ENCODE measurements at regions not wholly inside any gene's neighbourhood (a gene's known extent, or its start where the extent isn't known, plus 50 kb on each side); places are given as distances from the start of the nearest gene placed in this dataset.

DNA sequence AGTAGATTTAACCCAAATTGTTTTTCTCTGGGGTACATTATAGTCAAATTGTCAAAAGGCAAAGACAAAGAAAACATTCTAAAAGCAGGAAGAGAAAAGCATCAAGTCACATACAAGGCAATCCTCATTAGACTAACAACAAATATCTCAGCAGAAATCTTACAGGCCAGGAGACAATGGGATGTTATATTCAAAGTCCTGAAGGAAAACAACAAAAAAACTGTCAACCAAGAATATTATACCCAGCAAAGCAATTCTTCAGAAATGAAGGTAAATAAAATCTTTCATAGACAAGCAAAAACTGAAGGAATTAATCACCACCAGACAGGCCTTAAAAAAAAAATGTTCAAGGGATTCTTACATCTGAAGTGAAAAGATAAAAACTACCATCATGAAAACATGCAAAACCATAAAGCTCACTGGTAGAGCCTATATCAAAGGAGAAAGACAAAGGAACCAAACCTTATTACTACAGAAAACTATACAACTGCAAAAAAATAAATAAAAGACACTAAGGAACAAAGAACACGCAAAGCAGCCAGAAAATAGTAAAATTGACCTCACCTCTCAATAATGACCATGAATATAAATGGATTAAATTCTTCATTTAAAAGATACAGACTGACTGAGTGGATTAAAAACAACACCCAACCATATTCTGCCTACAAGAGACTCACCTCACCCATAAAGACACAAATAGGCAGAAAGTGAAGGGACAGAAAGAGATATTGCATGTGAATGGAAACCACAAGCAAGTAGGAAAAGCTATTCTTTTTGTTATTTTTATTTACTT lies 113.8 kb upstream of the ZC3H11B start:
- no peak for TF ChIP-seq CTCF (IDR thresholded peaks at IDR 0.05; ENCODE audit: low read depth, low read length)
- H3K4me3 ChIP-seq (ENCODE audit: low read depth, low read length) = no peak overlapping the region

- H3K4me3 ChIP-seq (ENCODE audit: low read depth, low read length) = no peak overlapping the region
- TF ChIP-seq CTCF (IDR thresholded peaks at IDR 0.05; ENCODE audit: low read depth, low read length) = no peak
Measured at GRCh38 chr1:219724440-219724839, 111.5 kb upstream of the ZC3H11B start.

- TF ChIP-seq CTCF (IDR thresholded peaks at IDR 0.05; ENCODE audit: low read depth, low read length) = no peak
- no peak overlapping the region for H3K4me3 ChIP-seq (ENCODE audit: low read depth, low read length)
Measured at GRCh38 chr1:219717536-219717935, 104.6 kb upstream of the ZC3H11B start.

DNA sequence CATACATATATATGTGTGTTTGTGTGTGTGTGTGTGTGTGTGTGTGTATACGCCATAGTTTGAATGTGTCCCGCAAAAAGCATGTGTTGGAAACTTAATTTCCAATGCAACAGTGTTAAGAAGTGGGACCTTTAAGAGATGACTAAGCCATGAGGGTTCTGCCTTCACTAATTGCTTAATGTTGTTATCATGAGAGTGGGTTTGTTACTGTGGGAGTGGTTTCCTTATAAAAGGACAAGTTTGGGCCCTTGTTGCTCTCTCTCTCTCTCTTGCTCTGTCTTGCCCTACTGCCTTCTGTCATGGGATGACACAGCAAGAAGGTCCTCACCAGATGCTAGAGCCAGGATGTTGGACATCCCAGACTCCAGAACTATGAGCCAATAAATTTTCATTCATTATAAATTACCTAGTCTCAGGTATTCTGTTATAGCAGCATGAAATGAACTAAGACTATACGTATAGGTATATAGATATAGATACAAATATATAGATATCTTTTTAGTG lies 103.8 kb upstream of the ZC3H11B start:
- TF ChIP-seq CTCF (IDR thresholded peaks at IDR 0.05; ENCODE audit: low read depth, low read length) = no peak
- H3K4me3 ChIP-seq (ENCODE audit: low read depth, low read length) = no peak overlapping the region

GRCh38 chr1:219713981-219714381 lies 101.1 kb upstream of the ZC3H11B start:
- no peak overlapping the region for H3K4me3 ChIP-seq (ENCODE audit: low read depth, low read length)
- no peak for TF ChIP-seq CTCF (IDR thresholded peaks at IDR 0.05; ENCODE audit: low read depth, low read length)

- TF ChIP-seq CTCF (IDR thresholded peaks at IDR 0.05; ENCODE audit: low read depth, low read length) = no peak
Measured at GRCh38 chr1:219712506-219712905, 99.6 kb upstream of the ZC3H11B start.

GRCh38 chr1:219710529-219711194 lies 97.8 kb upstream of the ZC3H11B start:
- TF ChIP-seq CTCF (IDR thresholded peaks at IDR 0.05; ENCODE audit: low read depth, low read length) = no peak
- no peak overlapping the region for H3K4me3 ChIP-seq (ENCODE audit: low read depth, low read length)

More at GRCh38 chr1:219712506-219712905, 99.6 kb upstream of the ZC3H11B start:
- no peak overlapping the region for H3K4me3 ChIP-seq (ENCODE audit: low read depth, low read length)
